Loucy (cell line): ENCODE measurements at regions not wholly inside any gene's neighbourhood (a gene's known extent, or its start where the extent isn't known, plus 50 kb on each side); places are given as distances from the start of the nearest gene placed in this dataset.

ENCODE experiments used
- EZH2phosphoT487 ChIP-seq: fragments of 200-600 bp; IDR thresholded peaks from 2 replicates; pipeline ENCODE4 v1.6.1; 2018; ENCODE audit warnings: antibody characterized with exemption, mild to moderate bottlenecking, moderate library complexity, borderline replicate concordance
- TF ChIP-seq, protein P1 (sequence below): fragments of 200-600 bp; sonication (generic); conservative IDR thresholded peaks from 2 replicates; pipeline ENCODE4 v1.5.1; 2014; ENCODE audit warnings: mild to moderate bottlenecking, antibody characterized with exemption, low read length

DNA sequence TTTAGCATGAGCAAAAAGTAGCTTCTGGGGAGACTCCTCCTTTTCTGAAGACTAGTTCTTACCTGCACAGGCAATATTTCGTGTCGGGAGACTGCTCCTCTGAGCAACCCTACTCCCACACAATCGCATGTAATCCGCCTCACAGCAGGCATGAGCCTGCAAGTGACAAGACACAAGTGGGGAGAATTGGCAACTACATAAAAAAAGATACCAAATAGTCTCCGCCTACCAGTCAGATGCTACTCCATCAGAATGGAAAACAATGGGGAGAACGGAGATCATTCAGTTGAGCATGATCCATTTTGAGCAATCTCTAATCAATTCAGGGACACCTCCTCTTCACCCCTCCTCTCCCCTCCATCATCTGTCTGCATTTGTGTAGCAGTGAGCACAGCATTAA, 321.0 kb downstream of the COG6 start:
- TF ChIP-seq, protein P1, sequence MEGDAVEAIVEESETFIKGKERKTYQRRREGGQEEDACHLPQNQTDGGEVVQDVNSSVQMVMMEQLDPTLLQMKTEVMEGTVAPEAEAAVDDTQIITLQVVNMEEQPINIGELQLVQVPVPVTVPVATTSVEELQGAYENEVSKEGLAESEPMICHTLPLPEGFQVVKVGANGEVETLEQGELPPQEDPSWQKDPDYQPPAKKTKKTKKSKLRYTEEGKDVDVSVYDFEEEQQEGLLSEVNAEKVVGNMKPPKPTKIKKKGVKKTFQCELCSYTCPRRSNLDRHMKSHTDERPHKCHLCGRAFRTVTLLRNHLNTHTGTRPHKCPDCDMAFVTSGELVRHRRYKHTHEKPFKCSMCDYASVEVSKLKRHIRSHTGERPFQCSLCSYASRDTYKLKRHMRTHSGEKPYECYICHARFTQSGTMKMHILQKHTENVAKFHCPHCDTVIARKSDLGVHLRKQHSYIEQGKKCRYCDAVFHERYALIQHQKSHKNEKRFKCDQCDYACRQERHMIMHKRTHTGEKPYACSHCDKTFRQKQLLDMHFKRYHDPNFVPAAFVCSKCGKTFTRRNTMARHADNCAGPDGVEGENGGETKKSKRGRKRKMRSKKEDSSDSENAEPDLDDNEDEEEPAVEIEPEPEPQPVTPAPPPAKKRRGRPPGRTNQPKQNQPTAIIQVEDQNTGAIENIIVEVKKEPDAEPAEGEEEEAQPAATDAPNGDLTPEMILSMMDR, result no peak
- TF ChIP-seq EZH2phosphoT487, result no peak
